ENCODE measurements at regions not wholly inside any gene's neighbourhood (a gene's known extent, or its start where the extent isn't known, plus 50 kb on each side); places are given as distances from the start of the nearest gene placed in this dataset.

DNA sequence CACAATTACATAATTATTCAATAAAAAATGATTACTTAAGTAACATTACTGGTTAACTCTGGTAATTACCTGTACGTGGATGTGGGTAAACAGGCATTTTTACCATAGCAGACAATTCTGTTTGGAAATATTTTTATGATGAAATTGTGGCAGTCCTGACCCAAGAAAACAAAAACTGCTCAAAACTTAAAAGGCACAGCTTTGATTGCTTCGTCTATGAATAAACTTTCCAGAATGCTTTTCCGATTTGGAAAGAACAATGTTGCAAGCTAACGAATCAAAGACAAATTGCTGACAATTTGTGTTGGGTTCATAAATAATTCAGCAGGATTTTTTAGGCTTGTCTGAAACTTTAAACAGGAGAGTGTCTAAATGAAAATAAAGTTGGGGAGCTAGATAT is 150.6 kb upstream of the GYPA start:
- TF ChIP-seq, protein P1, sequence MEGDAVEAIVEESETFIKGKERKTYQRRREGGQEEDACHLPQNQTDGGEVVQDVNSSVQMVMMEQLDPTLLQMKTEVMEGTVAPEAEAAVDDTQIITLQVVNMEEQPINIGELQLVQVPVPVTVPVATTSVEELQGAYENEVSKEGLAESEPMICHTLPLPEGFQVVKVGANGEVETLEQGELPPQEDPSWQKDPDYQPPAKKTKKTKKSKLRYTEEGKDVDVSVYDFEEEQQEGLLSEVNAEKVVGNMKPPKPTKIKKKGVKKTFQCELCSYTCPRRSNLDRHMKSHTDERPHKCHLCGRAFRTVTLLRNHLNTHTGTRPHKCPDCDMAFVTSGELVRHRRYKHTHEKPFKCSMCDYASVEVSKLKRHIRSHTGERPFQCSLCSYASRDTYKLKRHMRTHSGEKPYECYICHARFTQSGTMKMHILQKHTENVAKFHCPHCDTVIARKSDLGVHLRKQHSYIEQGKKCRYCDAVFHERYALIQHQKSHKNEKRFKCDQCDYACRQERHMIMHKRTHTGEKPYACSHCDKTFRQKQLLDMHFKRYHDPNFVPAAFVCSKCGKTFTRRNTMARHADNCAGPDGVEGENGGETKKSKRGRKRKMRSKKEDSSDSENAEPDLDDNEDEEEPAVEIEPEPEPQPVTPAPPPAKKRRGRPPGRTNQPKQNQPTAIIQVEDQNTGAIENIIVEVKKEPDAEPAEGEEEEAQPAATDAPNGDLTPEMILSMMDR (IDR thresholded peaks at IDR 0.05), result no peak
- TF ChIP-seq POLR2AphosphoS5 (IDR thresholded peaks at IDR 0.05) (no peak), EP300 (IDR thresholded peaks at IDR 0.05) (no peak), POLR2A (IDR thresholded peaks at IDR 0.05) (no peak)
